ENCODE measurements at regions not wholly inside any gene's neighbourhood (a gene's known extent, or its start where the extent isn't known, plus 50 kb on each side); places are given as distances from the start of the nearest gene placed in this dataset.

GRCh38 chr4:108395786-108396185, 224.6 kb upstream of the RPL34 start:
- H3K9me3 ChIP-seq (replicated peaks): no peaks in the 10 kb centered on the region
- no peak for TF ChIP-seq CTCF (IDR thresholded peaks at IDR 0.05; ENCODE audit: borderline replicate concordance)
- no peak for DNase-seq
- H3K27ac ChIP-seq (replicated peaks): no peak overlapping the region
- no peaks in the 10 kb centered on the region for H3K4me1 ChIP-seq
- H3K4me3 ChIP-seq: no peak overlapping the region
- intact Hi-C loops (cut with micrococcal nuclease): no loop called here
- H3K27me3 ChIP-seq (ENCODE audit: low read depth): no peaks in the 10 kb centered on the region
- H3K36me3 ChIP-seq: no peaks in the 10 kb centered on the region

GRCh38 chr4:108393890-108394472, 225.2 kb upstream of the LEF1 start:
- Histone ChIP-seq H3K4me3 (no peak overlapping the region), H3K36me3 (no peaks in the 10 kb centered on the region), H3K27me3 (ENCODE audit: low read depth) (no peaks in the 10 kb centered on the region), H3K9me3 (replicated peaks) (no peaks in the 10 kb centered on the region), H3K27ac (replicated peaks) (no peak overlapping the region), H3K4me1 (no peaks in the 10 kb centered on the region)
- intact Hi-C loops (cut with micrococcal nuclease): no loop called here
- DNase-seq: no peak
- no peak for TF ChIP-seq CTCF (IDR thresholded peaks at IDR 0.05; ENCODE audit: borderline replicate concordance)

GRCh38 chr4:108391701-108392455, 223.1 kb upstream of the LEF1 start:
- no peak for TF ChIP-seq CTCF (IDR thresholded peaks at IDR 0.05; ENCODE audit: borderline replicate concordance)
- Histone ChIP-seq H3K9me3 (replicated peaks) (no peaks in the 10 kb centered on the region), H3K27me3 (ENCODE audit: low read depth) (no peaks in the 10 kb centered on the region), H3K36me3 (no peaks in the 10 kb centered on the region), H3K4me1 (no peaks in the 10 kb centered on the region), H3K4me3 (no peak overlapping the region), H3K27ac (replicated peaks) (no peak overlapping the region)
- intact Hi-C loops (cut with micrococcal nuclease): no loop called here
- no peak for DNase-seq

- Histone ChIP-seq H3K36me3 (no peaks in the 10 kb centered on the region), H3K27ac (replicated peaks) (no peak overlapping the region)
Measured at GRCh38 chr4:108385076-108385475, 216.3 kb upstream of the LEF1 start.

GRCh38 chr4:108384544-108384943, 215.8 kb upstream of the LEF1 start:
- Histone ChIP-seq H3K4me1 (no peaks in the 10 kb centered on the region), H3K36me3 (no peaks in the 10 kb centered on the region), H3K27ac (replicated peaks) (no peak overlapping the region), H3K27me3 (ENCODE audit: low read depth) (peaks cover 10% of the 10 kb centered on the region), H3K9me3 (replicated peaks) (peaks cover 6% of the 10 kb centered on the region), H3K4me3 (no peak overlapping the region)
- DNase-seq: no peak
- intact Hi-C loops (cut with micrococcal nuclease): no loop called here
- TF ChIP-seq CTCF (IDR thresholded peaks at IDR 0.05; ENCODE audit: borderline replicate concordance): no peak

More at GRCh38 chr4:108385076-108385475, 216.3 kb upstream of the LEF1 start:
- Histone ChIP-seq H3K4me1 (no peaks in the 10 kb centered on the region), H3K27me3 (ENCODE audit: low read depth) (peaks cover 10% of the 10 kb centered on the region), H3K4me3 (no peak overlapping the region), H3K9me3 (replicated peaks) (peaks cover 3% of the 10 kb centered on the region)
- DNase-seq: no peak
- intact Hi-C loops (cut with micrococcal nuclease): no loop called here
- TF ChIP-seq CTCF (IDR thresholded peaks at IDR 0.05; ENCODE audit: borderline replicate concordance): no peak

All from left ventricle myocardium inferior (tissue), 1 donor.